Hepatocyte (in vitro differentiated cells): ENCODE measurements at regions not wholly inside any gene's neighbourhood (a gene's known extent, or its start where the extent isn't known, plus 50 kb on each side); places are given as distances from the start of the nearest gene placed in this dataset.
"Not testable (repeated sequence)": the region's sequence is repeated elsewhere in the genome, so short reads cannot be mapped to it uniquely, and the experiment has no call there.

ENCODE experiments used
- DNase-seq: peaks from one replicate; pipeline ENCODE4 v3.0.0-alpha.2; 2016; ENCODE audit warnings: low spot score
- H2AFZ ChIP-seq: fragments of 200-600 bp; sonication (generic); 2 replicates; pipeline ENCODE4 v1.6.0; 2016; ENCODE audit warnings: antibody characterized with exemption, mild to moderate bottlenecking
- H3K27ac ChIP-seq: fragments of 200-600 bp; sonication (generic); 2 replicates; pipeline ENCODE4 v1.5.1; 2016; ENCODE audit warnings: mild to moderate bottlenecking
- H3K27me3 ChIP-seq: fragments of 200-600 bp; sonication (generic); 2 replicates; pipeline ENCODE4 v1.6.1; 2016
- H3K36me3 ChIP-seq: fragments of 200-600 bp; sonication (generic); replicated peaks from 2 replicates; pipeline ENCODE4 v1.5.1; 2016; ENCODE audit warnings: low read depth; ENCODE audit not compliant: insufficient read depth
- H3K4me1 ChIP-seq: fragments of 200-600 bp; sonication (generic); 2 replicates; pipeline ENCODE4 v1.5.1; 2016; ENCODE audit warnings: mild to moderate bottlenecking, moderate library complexity; ENCODE audit not compliant: insufficient read depth
- H3K4me2 ChIP-seq: fragments of 200-600 bp; sonication (generic); 2 replicates; pipeline ENCODE4 v1.6.0; 2016
- H3K4me3 ChIP-seq: fragments of 200-600 bp; sonication (generic); 2 replicates; pipeline ENCODE4 v1.5.1; 2016; ENCODE audit warnings: mild to moderate bottlenecking
- H3K79me2 ChIP-seq: fragments of 200-600 bp; sonication (generic); 2 replicates; pipeline ENCODE4 v1.6.0; 2017; ENCODE audit warnings: mild to moderate bottlenecking
- H3K9me2 ChIP-seq: fragments of 200-600 bp; sonication (generic); replicated peaks from 2 replicates; pipeline ENCODE4 v1.6.0; 2017; ENCODE audit warnings: mild to moderate bottlenecking; ENCODE audit not compliant: insufficient read depth
- H3K9me3 ChIP-seq: fragments of 200-600 bp; sonication (generic); 2 replicates; pipeline ENCODE4 v1.5.1; 2016; ENCODE audit warnings: low read depth, mild to moderate bottlenecking
- H4K20me1 ChIP-seq: fragments of 200-600 bp; sonication (generic); 2 replicates; pipeline ENCODE4 v1.6.0; 2016; ENCODE audit warnings: mild to moderate bottlenecking; ENCODE audit not compliant: insufficient read depth, poor library complexity, severe bottlenecking
- WGBS: methylation state at CpG from one replicate; pipeline ENCODE4 v1.1.6; 2016; ENCODE audit warnings: low lambda C conversion rate; ENCODE audit errors: missing lambda C conversion rate; 5-methylcytosine and 5-hydroxymethylcytosine counted together

GRCh38 chr15:20259559-20260190, 281.9 kb downstream of the GOLGA6L6 start:
- H3K4me2 ChIP-seq, H3K27ac ChIP-seq, H3K27me3 ChIP-seq, DNase-seq, H4K20me1 ChIP-seq, H3K79me2 ChIP-seq, H3K36me3 ChIP-seq, H3K4me1 ChIP-seq, H3K4me3 ChIP-seq, H3K9me2 ChIP-seq, H2AFZ ChIP-seq: not testable (repeated sequence)
- H3K9me3 ChIP-seq = peaks cover 25% of the 10 kb centered on the region
- 73% methylated on average over 9 of the region's 9 CpGs for WGBS

DNA sequence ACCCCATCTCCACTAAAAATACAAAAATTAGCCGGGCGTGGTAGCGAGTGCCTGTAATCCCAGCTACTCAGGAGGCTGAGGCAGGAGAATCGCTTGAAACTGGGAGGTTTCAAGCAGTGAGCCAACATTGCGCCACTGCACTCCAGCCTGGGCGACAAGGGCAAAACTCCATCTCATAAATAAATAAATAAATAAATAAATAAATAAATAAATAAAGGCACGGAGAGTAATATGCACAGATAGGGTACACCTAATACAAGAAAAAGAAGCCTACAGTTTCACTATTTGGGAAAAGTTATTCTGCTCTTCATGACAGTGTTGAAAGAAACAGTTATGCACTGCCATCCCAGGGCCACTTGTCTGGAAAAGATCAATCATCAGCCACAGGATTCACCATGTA, 285.2 kb downstream of the GOLGA6L6 start:
- not testable (repeated sequence) for H3K4me1 ChIP-seq, DNase-seq, H2AFZ ChIP-seq, H3K4me2 ChIP-seq, H4K20me1 ChIP-seq, H3K36me3 ChIP-seq, H3K79me2 ChIP-seq, H3K4me3 ChIP-seq, H3K27ac ChIP-seq, H3K9me2 ChIP-seq, H3K27me3 ChIP-seq
- WGBS = 84% methylated on average over 7 of the region's 7 CpGs
- H3K9me3 ChIP-seq = peaks cover 25% of the 10 kb centered on the region

- peaks cover 23% of the 10 kb centered on the region for H3K9me3 ChIP-seq
- not testable (repeated sequence) for H2AFZ ChIP-seq, H4K20me1 ChIP-seq, H3K79me2 ChIP-seq, H3K27me3 ChIP-seq, H3K4me3 ChIP-seq, H3K4me1 ChIP-seq, DNase-seq, H3K4me2 ChIP-seq, H3K36me3 ChIP-seq, H3K27ac ChIP-seq, H3K9me2 ChIP-seq
- 63% methylated on average over 9 of the region's 9 CpGs for WGBS
Observed at GRCh38 chr15:20255641-20256040, 286.0 kb downstream of the GOLGA6L6 start.

DNA sequence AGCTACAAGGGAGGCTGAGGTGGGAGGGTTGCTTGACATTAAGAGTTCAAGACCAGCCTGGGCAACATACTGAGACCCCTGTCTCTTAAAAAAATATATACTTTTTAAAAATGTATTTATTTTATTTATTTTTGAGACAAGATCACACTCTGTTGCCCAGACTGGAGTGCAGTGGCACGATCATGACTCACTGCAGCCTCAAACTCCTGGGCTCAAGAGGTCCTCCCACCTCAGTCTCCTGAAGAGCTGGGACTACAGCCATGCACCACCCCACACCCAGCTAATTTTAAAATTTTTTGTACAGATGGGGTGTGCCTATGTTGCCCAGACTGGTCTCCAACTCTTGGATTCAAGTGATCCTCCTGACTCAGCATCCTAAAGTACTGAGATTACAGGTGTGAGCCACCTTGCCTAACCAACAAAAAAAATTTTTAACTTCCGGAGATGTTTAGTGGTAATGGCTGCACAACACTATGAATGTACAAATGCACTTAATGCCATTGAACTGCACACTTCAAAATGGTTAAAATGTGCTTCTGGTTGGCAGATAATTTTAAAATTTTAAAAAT, 288.5 kb downstream of the GOLGA6L6 start:
- H3K4me1 ChIP-seq, DNase-seq, H3K27ac ChIP-seq, H3K4me3 ChIP-seq, H3K9me2 ChIP-seq, H3K36me3 ChIP-seq, H3K27me3 ChIP-seq, H4K20me1 ChIP-seq, H2AFZ ChIP-seq, H3K4me2 ChIP-seq, H3K79me2 ChIP-seq: not testable (repeated sequence)
- WGBS = 28% methylated on average over 2 of the region's 2 CpGs
- H3K9me3 ChIP-seq = peaks cover 27% of the 10 kb centered on the region

GRCh38 chr15:20252040-20252439, 289.6 kb downstream of the GOLGA6L6 start:
- not testable (repeated sequence) for H3K9me2 ChIP-seq

GRCh38 chr15:20251214-20252005, 290.2 kb downstream of the GOLGA6L6 start:
- H3K9me3 ChIP-seq = peaks cover 27% of the 10 kb centered on the region
- WGBS = 69% methylated on average over 13 of the region's 13 CpGs
- not testable (repeated sequence) for DNase-seq, H3K36me3 ChIP-seq, H3K4me3 ChIP-seq, H3K27ac ChIP-seq, H3K79me2 ChIP-seq, H3K4me2 ChIP-seq, H3K27me3 ChIP-seq, H4K20me1 ChIP-seq, H3K9me2 ChIP-seq, H3K4me1 ChIP-seq, H2AFZ ChIP-seq

More at GRCh38 chr15:20252040-20252439, 289.6 kb downstream of the GOLGA6L6 start:
- not testable (repeated sequence) for H3K27ac ChIP-seq, H3K27me3 ChIP-seq, H3K36me3 ChIP-seq, H3K4me3 ChIP-seq, H3K4me1 ChIP-seq, DNase-seq, H2AFZ ChIP-seq, H4K20me1 ChIP-seq, H3K79me2 ChIP-seq, H3K4me2 ChIP-seq
- peaks cover 27% of the 10 kb centered on the region for H3K9me3 ChIP-seq
- 64% methylated on average over 7 of the region's 7 CpGs for WGBS

- H3K27ac ChIP-seq, H3K4me2 ChIP-seq, DNase-seq, H2AFZ ChIP-seq, H4K20me1 ChIP-seq, H3K79me2 ChIP-seq, H3K4me1 ChIP-seq, H3K4me3 ChIP-seq, H3K27me3 ChIP-seq, H3K9me2 ChIP-seq, H3K36me3 ChIP-seq: not testable (repeated sequence)
- 50% methylated on average over 3 of the region's 3 CpGs for WGBS
- peaks cover 29% of the 10 kb centered on the region for H3K9me3 ChIP-seq
Observed at GRCh38 chr15:20250206-20250605, 291.4 kb downstream of the GOLGA6L6 start.

DNA sequence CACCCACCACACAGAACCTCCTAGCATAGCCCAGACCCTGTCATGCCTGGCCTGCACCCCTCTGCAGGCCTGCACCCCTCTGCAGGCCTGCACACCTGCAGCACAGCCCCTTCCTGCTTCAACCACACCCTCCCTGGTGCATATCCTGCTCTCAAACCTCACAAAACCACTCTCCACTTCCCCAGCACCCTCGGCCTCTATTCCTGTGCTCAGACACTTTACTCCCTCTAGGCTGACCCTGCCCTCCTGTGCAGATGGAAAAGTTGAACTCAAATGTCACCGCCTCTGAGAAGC, 292.0 kb downstream of the GOLGA6L6 start:
- H3K9me3 ChIP-seq = peaks cover 31% of the 10 kb centered on the region
- H3K4me1 ChIP-seq, H3K36me3 ChIP-seq, H3K27me3 ChIP-seq, H3K79me2 ChIP-seq, H3K4me3 ChIP-seq, H4K20me1 ChIP-seq, H3K4me2 ChIP-seq, H2AFZ ChIP-seq, H3K9me2 ChIP-seq, DNase-seq, H3K27ac ChIP-seq: not testable (repeated sequence)
- WGBS = 79% methylated on average over 2 of the region's 2 CpGs

DNA sequence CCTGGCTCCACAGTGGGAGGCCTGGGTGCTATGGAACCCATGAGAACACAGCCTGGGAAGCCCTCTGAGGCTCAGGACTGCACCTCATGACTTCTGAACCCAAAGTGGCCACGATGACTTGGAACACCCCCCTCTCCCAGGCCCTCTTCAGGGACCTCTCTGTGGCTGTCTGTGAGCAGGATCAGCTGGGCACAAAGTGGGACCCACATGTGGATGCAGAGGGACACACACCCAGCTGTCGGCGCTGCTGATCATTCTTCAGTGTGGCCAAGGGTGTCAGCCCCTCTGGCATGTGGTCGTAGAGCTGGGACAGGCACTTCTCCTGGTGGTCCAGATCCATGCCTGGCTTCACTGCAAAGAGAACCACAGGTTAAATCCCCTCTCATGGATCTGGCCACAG, 293.2 kb downstream of the GOLGA6L6 start:
- not testable (repeated sequence) for H4K20me1 ChIP-seq, H3K36me3 ChIP-seq, H3K4me3 ChIP-seq, H3K27me3 ChIP-seq, DNase-seq, H3K4me1 ChIP-seq, H3K27ac ChIP-seq, H3K79me2 ChIP-seq, H3K4me2 ChIP-seq, H3K9me2 ChIP-seq, H2AFZ ChIP-seq
- WGBS = 78% methylated on average over 4 of the region's 4 CpGs
- peaks cover 32% of the 10 kb centered on the region for H3K9me3 ChIP-seq
